Activated CD4-positive, alpha-beta T cell treated with anti-CD3 and anti-CD28 coated beads, Interleukin-2, amount 50 U/mL, for 24 hours (primary cell): ENCODE measurements at regions not wholly inside any gene's neighbourhood (a gene's known extent, or its start where the extent isn't known, plus 50 kb on each side); places are given as distances from the start of the nearest gene placed in this dataset.
"Not testable (repeated sequence)": the region's sequence is repeated elsewhere in the genome, so short reads cannot be mapped to it uniquely, and the experiment has no call there.

Experiments used
- DNase-seq, 2 donors: peaks; one replicate each; pipeline ENCODE4 v3.0.0-alpha.2; 2020; ENCODE audit warnings: low read depth in 1 of 2, low spot score in 1 of 2

GRCh38 chr4:23036921-23037495 lies 344.3 kb downstream of the GBA3 start:
- DNase-seq, result no peak

- DNase-seq, result no peak
Observed at GRCh38 chr4:23036503-23036902, 343.8 kb downstream of the GBA3 start.

GRCh38 chr4:23035521-23036056 lies 342.9 kb downstream of the GBA3 start:
- DNase-seq, result no peak

GRCh38 chr4:23034731-23035130 lies 342.0 kb downstream of the GBA3 start:
- DNase-seq, result no peak

GRCh38 chr4:23033796-23034195 lies 341.1 kb downstream of the GBA3 start:
- no peak for DNase-seq

- no peak for DNase-seq
Observed at GRCh38 chr4:23028875-23029274, 336.1 kb downstream of the GBA3 start.

- no peak for DNase-seq
Observed at GRCh38 chr4:23023666-23024065, 330.9 kb downstream of the GBA3 start.

GRCh38 chr4:23023121-23023520 lies 330.4 kb downstream of the GBA3 start:
- DNase-seq, result no peak

- no peak for DNase-seq
Observed at GRCh38 chr4:23022032-23022431, 329.3 kb downstream of the GBA3 start.

GRCh38 chr4:23021040-23021439 lies 328.3 kb downstream of the GBA3 start:
- no peak for DNase-seq

- DNase-seq, result not testable (repeated sequence)
Observed at GRCh38 chr4:23020399-23020798, 327.7 kb downstream of the GBA3 start.

GRCh38 chr4:23016981-23017380 lies 324.2 kb downstream of the GBA3 start:
- no peak for DNase-seq

- no peak for DNase-seq
Observed at GRCh38 chr4:23015821-23016220, 323.1 kb downstream of the GBA3 start.

GRCh38 chr4:23009093-23009492 lies 316.4 kb downstream of the GBA3 start:
- no peak for DNase-seq

GRCh38 chr4:23006756-23007155 lies 314.0 kb downstream of the GBA3 start:
- DNase-seq, result no peak

- no peak for DNase-seq
Observed at GRCh38 chr4:23005691-23006090, 313.0 kb downstream of the GBA3 start.

GRCh38 chr4:23001478-23001877 lies 308.7 kb downstream of the GBA3 start:
- no peak for DNase-seq

GRCh38 chr4:22999419-22999818 lies 306.7 kb downstream of the GBA3 start:
- DNase-seq, result no peak

GRCh38 chr4:22997358-22998224 lies 304.9 kb downstream of the GBA3 start:
- no peak for DNase-seq

GRCh38 chr4:22991576-22991975 lies 298.8 kb downstream of the GBA3 start:
- DNase-seq, result no peak

- no peak for DNase-seq
Observed at GRCh38 chr4:22988526-22988925, 295.8 kb downstream of the GBA3 start.

GRCh38 chr4:22987870-22988269 lies 295.1 kb downstream of the GBA3 start:
- no peak for DNase-seq
